Mammary epithelial cell (primary cell): ENCODE measurements at regions not wholly inside any gene's neighbourhood (a gene's known extent, or its start where the extent isn't known, plus 50 kb on each side); places are given as distances from the start of the nearest gene placed in this dataset.

ENCODE experiments used
- CTCF ChIP-seq, 2 donors: IDR thresholded peaks in 1 of 2; conservative IDR thresholded peaks in 1 of 2; 2 replicates each; pipeline ENCODE4 v1.5.1; 2011 to 2012; ENCODE audit warnings: inconsistent platforms in 2 of 2, low read length in 2 of 2, mild to moderate bottlenecking in 2 of 2, control low read depth in 1 of 2, low read depth in 1 of 2; ENCODE audit not compliant: insufficient read depth in 1 of 2; ENCODE audit errors: extremely low read depth in 1 of 2
- EZH2 ChIP-seq: IDR thresholded peaks from 2 replicates; pipeline ENCODE4 v1.6.1; 2012; ENCODE audit warnings: low read length, inconsistent platforms, borderline replicate concordance

GRCh38 chr11:47923667-47924066, 56.7 kb upstream of the PTPRJ start:
- TF ChIP-seq CTCF (conservative IDR thresholded peaks at IDR 0.05 in 1 of 2, IDR thresholded peaks at IDR 0.05 in 1 of 2; ENCODE audit: extremely low read depth in 1 of 2, insufficient read depth in 1 of 2, low read depth in 1 of 2, low read length in 2 of 2) = no peak
- TF ChIP-seq EZH2 = no peak
